NCI-H2196 treated with DMSO at 0.1 percent for 48 hours (cell line): ENCODE measurements at regions not wholly inside any gene's neighbourhood (a gene's known extent, or its start where the extent isn't known, plus 50 kb on each side); places are given as distances from the start of the nearest gene placed in this dataset.

Experiments used
- DNase-seq: peaks from one replicate; lab custom pipeline; 2025; ENCODE audit not compliant: unreplicated experiment; lab: John Stamatoyannopoulos, UW

DNA sequence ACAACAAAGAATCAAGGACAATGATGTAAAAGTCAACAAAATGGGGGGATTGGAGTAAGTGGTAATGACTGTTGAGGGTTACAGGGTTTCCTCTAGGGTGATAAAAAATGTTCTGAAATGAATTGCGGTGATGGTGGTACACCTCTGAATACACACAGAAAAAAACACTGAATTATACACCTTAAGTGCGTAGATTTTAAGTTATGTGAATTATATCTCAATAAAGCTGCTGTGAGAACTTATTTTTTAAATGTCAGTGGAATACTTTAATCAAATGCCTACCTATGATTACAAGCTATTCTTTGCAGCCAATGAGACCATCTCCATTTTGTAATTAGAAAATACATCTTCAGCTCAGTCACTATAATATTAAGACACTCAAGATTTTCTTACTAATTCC, 53.5 kb downstream of the ZNF608 start:
- DNase-seq, result no peak

DNA sequence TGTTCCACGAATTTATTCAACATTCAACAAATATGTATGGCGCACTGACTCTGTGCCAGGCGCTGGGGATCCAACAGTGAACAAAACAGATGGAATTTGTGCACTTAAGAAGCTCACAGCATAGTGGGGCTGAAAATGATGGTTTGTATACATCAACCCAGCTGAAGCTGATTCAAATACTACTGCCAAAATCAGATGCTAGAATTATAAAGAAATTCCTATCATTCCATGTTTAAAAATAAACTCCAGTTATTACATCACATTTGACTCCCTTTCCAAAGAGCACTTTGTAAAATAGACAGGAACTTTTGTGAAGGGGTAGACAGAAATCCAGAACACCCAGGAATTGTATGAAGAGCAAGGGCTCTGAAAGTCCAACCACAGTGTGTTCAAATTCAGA, 54.1 kb downstream of the ZNF608 start:
- DNase-seq, result no peak

DNA sequence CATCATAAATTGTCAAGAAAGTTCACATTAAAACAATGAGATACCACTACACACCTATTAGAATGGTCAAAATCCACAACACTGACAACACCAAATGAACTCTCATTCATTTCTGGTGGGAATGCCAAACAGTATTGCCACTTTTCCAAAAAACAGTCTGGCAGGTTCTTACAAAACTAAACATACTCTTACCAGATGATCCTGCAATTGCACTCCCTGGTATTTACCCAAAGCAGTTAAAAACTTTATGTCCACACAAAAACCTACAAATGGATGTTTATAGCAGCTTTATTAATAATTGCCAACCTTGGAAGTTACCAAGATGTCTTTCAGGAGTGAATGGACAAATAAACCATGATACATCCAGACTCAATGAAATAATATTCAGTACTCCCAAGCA, 56.8 kb downstream of the ZNF608 start:
- no peak for DNase-seq

DNA sequence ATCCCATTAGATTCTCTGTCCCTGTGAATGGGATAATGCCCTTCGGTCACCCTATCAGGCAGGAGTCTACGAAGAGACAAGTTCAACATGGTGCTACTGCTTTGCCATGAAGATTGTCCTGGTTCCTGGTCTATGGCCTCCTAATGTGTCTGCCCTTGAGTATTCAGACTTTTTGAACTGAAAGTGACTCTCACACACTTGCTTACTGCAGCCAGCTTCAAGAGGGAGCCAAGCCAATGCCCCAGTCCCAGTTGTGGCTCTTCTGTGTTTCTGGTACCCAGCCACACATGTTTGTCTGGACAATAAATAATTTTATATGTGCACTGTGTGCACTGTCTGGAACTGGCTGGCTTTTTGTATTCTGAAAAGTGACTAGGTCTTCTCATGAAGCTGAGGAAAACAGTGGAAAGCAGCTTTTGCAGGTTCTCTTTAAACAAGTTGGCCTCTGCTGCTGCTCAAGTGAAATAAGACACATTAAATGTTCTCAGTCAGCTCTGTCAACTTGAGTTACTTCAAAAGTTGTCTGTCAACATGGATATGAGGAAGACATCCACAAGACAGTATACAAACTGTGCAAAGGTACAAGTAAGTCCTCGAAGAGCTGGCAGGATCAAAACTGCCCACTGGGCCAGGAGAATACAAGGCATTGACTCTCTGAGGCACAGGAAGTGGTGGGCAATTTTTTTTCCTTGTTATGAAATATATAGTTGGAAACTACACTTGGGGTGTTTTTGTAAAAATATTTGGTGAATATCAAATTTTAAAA, 60.0 kb downstream of the ZNF608 start:
- no peak for DNase-seq

DNA sequence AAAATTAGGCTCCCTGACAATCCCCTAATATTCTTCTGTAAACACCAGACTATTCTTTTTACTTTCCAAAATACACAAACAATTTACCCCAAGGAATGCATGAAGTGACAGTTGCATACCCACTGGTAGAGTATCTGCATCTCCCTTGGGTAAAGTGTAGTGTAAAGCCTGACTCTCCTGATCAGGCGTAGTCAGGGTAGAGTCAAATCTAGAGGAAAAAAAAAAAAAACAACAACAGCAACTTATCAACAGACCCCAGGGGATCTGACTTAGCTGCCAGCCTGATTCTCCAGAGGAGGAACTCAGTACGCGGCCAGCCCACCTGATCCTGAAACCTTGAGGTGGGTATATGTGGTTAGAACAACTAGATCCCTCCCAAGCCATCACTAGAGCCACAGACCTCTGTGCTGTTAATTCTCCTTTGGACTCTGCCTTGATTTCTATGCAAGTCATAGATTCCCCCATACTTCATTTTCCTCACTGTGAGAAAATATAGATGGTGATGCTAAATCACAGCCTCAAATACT, 61.0 kb downstream of the ZNF608 start:
- DNase-seq, result no peak

DNA sequence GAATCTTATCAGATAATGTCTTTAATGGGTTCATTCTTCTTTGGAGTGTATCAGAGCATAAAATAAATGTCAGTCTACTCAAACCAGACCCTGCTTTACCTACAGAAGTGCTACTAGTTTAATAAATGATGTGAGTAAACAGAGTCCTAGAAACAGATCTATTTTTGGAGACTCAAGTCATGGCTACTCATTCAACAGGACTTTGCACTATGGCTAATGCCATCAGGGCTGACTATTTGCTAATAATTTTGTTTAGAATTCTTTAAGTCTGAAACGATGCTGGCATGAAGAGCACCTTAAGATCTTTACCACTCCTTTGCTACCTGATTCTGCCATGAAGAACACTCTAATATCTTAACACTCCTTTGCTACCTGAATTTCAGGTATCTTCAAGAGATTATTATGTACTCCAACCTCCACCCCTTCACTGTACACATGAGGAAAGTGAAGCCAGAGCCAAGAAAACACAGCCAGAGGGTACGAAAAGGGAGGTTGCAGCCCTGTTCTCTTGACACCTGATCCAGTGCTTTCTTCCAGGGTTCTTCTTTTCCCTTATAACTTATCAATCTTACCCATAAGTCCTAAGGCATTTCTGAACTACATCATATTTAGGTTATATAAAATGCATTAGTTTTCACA, 62.4 kb downstream of the ZNF608 start:
- no peak for DNase-seq

DNA sequence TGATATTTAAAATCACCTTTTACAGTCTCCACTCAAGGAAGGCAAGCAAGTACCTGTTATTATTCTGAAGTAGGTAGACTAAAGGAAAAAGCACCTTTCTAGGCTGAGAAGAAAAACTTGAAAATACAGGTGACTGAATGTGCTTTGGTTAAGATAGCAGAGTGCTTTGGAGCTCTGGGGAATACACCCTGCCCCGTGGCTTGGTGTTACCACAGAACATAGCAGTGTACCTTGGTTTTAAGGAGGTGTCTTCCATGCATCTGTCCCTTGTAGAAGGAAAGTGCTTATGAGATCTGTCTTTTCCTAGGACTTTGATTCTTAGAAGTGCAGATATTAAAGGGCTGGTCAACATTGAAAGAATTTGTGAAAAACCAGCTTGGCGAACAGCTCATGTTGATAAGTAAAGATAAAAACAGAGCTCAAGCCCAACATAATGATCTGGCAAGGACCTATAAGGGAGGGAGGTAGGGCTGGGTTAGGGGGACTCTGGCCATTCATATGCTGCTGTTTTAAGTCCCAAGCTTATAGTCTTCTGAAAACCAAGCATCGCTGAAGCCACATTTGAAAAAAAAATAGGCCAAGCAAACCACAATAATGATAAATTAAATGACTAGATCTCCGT, 66.8 kb downstream of the ZNF608 start:
- no peak for DNase-seq

DNA sequence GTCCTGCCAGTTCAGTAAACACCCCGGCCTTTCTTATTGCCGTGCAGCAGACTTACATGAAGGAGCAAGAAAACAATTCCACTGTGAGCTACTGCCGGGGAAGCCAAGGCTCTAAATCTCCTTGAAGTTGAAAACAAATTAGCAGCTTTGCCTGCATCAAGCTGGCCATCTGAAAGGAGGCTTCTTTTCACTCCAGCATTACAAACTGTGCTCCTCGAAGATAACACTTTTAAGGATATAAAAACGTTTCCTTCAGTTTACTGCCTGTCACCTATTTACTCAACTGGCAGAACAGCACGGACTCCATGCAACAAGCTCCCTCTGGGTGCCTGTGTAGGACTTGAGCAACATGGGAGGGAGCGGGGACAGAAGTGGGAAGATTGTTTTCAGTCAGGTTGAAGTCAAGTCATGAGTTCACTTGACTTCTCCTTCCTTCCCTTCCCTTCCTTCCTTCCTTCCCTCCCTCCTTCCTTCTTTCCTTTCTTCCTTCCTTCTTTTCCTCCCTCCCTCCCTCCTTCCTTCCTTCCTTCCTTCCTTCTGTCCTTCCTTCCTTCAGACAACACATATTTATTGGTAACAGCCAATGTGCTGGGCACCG, 67.4 kb downstream of the ZNF608 start:
- DNase-seq, result no peak

DNA sequence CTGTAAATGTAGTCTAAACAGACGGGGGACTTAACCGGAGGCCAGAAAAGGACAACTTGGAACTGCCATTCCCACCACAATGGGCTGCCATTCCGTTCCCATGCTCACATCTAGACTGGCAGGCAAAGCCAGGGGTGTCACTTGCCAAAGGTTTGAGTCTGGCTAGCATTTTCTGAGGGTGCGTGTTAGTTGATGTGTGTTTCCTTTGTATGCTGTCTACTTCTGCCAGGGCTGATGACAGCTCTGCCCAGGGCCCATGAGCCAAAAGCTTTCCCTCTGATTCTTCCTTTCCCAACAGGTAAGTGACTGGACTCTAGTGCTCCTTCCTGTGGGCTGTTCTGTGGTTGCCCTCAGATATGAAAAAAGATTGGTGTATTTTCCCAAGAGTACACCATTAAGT, 68.0 kb downstream of the ZNF608 start:
- DNase-seq, result no peak

DNA sequence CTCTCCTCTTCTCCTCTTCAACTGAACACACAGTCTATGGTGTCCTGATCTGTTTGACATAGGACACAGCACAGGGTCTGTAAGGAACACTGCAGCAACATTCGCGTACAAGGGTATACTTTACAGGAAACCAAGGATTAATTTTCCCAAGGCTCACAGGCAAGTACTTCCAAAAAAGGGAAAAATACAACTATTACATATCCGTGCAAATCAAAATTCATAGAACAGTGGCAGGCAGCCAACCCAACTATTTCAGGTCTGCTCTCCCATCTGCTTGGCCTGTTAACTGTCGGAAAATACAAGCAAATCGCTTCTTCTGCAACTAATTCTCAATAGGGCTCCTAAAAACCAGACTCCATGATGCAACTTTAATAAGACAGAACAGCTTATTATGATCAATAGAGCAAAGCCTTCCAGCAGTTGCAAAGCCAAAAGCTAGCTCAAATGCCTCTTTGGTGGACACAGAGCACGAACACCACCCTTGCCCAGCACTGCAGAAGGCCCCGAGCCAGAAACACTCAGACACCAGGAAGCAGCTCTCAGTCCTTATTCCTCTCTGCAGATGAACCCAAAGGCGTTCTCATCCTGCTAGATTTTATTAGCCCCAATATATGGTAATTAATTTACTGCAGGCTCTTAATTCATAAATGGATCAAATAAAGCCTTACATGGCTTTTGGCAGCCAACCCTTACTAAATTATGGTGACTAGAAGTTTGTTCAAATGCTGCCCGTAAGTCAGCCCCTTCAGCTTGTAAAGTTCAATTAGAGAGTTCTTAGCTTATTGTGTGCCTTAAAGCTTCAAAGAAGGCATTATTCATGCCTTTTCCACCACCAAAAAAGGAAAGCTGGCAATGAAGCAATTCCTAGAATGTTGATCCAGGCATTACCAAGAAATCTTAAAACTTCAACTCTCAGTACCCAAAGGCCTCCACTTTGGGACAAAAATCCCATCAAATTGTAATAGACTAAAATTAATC, 68.8 kb downstream of the ZNF608 start:
- DNase-seq, result peak; percentile 52

DNA sequence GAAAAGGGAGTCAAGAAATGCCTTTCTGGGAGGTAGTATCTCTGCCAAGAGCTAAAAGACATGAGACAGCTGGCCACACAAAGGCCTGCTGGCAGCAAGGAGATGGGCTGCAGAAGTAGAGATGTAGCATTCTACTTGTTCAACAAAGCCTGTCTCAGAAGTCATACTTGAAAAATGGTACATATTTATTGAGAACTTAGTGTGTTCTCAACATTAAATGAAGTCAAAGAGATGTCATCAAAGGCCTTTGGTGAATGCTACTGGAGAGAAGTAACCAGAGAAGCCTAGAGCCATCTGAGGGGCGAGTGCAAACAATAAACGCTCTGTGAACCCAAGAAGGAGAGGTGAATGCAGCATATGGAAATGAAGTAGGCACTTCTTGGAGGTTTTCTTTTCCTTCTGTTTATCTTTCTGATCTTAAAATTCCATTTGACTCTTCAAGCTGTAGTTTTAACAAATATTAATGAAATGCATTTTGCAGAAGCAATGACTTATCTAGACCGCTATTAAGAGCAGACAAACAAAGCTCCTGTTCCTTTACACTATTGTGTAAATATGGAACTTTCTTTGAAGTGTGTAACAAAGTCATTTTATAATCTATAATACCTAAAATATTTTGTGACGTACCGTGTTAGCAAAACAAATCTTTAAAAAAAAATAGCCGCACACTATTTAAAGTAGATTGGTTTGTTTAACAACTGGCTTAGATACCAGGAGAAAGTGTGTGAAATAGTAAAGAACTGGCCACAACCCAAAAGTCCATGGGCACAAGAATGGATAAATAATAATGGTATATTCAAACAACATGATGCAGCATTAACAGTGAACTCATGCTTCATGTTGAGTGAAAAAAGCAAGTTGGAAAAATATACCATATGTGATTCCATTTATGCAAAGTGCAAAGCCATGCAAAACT, 70.2 kb downstream of the ZNF608 start:
- no peak for DNase-seq

DNA sequence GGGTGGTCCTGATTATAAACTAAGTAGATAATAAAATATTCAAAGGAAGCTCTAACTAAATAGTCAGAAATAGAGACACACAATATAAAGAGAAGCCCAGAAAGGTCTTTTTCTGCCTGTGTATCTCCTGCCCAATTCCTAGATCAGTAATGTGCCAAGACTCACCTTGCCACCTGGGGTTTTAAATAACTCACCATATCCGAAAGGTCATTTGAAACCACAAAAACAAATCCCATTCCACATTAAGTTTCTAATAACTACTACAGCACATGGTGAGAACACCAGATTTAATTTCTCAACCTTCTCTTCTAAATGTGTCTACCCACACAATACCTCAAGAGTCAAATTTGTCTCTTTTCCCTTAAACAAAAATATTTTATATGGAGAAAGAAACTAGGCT, 75.2 kb downstream of the ZNF608 start:
- DNase-seq, result no peak

DNA sequence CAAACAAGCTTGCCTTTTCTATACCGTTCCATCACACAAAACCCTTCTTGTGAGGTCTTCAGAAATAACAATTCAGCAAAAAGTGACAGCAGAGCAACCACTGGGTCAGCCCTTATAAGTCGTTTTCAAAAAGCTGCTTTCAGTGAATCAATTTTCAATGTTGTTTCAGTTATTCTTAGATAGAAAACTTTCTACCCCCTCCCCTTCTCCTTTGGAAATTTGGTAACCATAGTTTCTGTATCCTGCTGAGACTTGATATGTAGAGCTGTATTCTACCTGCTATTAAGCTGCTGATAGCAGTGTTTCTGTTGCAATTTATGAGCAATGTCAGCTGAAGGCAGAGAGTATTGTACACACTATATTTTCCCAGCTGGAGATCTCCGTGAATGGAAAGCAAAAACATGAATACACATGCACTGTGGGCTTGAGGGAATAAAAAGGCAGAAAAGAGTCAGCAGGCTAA, 75.7 kb downstream of the ZNF608 start:
- DNase-seq, result no peak

DNA sequence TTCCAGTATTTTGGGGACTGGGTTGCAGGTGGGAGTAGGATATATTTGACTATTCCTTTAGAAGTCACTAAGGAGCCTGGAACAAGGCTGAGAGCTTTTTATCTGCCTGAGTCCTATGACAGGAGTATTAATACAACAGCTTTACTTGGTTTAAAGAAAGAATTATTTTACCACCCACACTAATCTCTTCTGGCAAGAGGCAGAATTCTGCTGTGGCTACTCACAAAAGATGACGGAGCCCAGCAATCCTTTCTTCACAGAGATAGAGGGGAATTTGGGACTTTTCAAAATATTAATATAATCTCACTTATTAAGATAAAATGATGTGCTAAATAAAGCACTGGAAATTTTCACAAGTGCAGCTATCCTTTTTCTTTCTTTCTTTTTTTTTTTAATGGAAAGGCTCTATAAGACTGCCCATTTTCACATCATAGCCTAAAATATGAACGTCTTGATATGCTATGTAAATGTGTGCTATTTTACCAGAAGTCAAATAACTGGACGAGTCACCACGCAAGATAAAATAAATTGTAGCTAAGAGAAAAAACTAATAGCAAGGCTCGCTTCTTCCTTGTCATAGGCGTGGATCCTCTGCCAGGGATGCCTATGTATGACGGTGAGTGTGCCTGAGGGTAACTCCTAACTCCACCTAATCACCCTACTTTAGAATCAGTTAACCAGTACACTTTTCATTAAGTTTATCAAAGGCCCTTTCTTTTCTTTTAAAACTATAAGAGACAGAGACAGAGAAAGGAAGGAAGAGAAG, 76.3 kb downstream of the ZNF608 start:
- DNase-seq, result no peak

DNA sequence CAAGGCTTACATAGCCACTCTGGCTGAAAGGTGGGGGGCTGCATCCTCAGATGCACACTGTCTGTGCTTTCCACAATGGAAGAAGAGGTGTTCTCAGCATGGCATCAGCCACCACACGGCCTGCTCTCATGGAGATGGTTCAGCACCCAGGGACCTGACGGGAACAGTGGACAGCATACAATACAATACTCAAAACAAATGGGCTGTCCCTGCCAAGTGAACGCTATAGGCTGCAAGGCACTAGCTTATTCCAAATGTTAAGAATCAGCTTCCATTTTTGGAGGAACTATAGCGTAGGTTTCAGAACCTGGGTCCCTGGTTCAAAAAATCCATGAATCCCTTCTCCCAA, 77.2 kb downstream of the ZNF608 start:
- DNase-seq, result no peak

DNA sequence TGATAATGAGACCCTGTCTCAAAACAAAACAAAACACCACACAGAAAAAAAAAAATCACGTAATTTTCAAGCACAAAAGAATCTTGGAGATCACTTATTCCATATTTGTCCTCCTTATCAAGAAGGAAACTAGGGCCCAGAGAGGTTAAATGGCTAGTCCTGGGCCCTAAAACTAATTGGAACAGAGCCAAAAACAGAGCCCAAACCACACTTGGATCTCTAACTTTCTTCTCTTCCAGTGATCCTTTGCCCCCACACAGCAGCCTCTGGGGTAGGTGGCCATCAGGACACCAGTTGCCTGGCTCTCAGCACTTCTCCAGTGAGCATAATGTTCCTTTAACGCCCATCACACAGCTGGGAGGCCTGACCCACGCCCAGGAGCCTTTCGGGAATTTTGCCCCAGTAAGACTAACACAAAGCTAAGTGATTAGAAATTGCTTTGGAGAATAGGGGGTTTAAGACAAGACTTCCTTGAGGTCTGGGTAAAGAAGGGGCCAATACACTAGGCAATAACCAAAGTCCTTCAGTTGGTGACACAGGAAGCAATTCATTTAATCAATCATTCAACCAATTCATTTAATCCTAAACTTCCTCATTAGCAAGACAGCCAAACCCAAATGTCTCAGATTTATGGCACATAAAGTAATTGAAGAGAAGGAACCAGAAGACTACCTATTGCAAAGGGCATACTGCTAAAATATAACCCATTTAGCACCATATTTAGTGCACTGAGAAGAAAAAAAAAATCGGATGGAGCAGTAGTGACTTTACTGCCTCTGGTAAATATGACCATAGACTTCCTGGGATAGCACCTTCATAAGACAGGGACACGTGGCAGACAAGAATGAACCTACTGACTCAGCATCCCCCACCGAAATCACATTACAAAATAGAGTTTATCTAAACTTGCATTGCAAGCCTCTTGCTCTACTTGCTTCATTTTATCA, 77.8 kb downstream of the ZNF608 start:
- no peak for DNase-seq

DNA sequence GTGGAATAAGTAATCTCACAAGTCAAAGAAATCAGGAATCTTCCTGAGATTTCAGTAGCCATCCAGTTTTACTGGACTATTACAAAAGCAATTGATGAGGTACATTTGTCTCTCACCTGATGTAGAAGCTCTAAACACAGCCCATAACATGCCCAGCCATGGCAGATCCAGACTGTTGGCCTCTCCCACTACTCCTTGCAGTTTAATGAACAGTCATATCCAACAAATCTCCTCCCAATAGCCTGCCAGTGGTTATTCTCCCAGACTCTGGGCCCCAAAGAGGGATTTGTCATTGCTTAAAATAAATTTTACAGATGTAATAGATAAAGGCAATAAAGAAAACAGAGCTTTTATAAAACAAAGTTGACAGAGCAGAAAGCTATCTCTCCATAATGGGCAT, 80.8 kb downstream of the ZNF608 start:
- DNase-seq, result no peak

DNA sequence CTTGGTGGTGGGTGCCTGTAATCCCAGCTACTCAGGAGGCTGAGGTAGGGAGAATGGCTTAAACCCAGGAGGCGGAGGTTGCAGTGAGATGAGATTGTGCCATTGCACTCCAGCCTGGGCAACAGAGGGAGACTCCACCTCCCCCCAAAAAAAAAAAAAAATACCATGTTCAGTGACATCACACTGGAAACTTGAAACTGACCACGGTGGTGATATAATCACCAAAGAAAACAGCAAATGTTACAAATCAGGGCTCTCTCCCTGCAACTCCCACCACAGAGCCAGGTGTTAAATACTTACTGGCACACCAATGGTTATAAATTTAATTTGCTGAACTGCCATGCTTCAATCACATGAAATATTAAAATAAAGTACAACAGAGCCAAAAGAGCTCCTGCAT, 81.4 kb downstream of the ZNF608 start:
- DNase-seq, result no peak
